ENCODE measurements at regions not wholly inside any gene's neighbourhood (a gene's known extent, or its start where the extent isn't known, plus 50 kb on each side); places are given as distances from the start of the nearest gene placed in this dataset.

- Histone ChIP-seq H3K9me3 (no peaks in the 10 kb centered on the region), H3K27me3 (no peaks in the 10 kb centered on the region), H3K4me3 (no peak overlapping the region), H3K4me1 (no peaks in the 10 kb centered on the region), H3K27ac (no peak overlapping the region), H3K36me3 (no peaks in the 10 kb centered on the region)
- intact Hi-C loops (cut with DNase I), result no loop called here
- ATAC-seq, result no peak
- 61 to 69% methylated on average over 3 of the region's 3 CpGs for WGBS, 2 donors
- TF ChIP-seq, protein P1, sequence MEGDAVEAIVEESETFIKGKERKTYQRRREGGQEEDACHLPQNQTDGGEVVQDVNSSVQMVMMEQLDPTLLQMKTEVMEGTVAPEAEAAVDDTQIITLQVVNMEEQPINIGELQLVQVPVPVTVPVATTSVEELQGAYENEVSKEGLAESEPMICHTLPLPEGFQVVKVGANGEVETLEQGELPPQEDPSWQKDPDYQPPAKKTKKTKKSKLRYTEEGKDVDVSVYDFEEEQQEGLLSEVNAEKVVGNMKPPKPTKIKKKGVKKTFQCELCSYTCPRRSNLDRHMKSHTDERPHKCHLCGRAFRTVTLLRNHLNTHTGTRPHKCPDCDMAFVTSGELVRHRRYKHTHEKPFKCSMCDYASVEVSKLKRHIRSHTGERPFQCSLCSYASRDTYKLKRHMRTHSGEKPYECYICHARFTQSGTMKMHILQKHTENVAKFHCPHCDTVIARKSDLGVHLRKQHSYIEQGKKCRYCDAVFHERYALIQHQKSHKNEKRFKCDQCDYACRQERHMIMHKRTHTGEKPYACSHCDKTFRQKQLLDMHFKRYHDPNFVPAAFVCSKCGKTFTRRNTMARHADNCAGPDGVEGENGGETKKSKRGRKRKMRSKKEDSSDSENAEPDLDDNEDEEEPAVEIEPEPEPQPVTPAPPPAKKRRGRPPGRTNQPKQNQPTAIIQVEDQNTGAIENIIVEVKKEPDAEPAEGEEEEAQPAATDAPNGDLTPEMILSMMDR (IDR thresholded peaks at IDR 0.05), result no peak
- no peak for DNase-seq
These were observed 673.9 kb upstream of the RGMB start for GRCh38 chr5:98099448-98100105.

DNA sequence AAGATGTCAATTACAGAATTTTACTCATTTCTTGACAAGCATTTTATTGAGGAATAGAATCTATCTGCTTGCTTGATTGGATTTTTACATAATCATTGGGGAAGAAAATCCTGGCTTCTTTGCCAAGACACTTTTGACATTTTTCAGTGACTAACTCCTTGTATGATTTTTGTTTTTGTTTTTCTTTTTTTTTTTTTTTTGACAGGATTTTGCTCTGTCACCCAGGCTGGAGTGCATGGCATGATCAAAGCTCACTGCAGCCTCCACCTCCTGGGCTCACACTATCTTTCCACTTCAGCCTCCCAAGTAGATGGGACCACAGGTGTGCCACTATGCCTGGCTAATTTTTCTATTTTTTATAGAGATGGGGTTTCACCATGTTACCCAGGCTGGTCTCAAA, 672.3 kb upstream of the RGMB start:
- no peak overlapping the region for H3K4me3 ChIP-seq
- H3K27me3 ChIP-seq, result no peaks in the 10 kb centered on the region
- DNase-seq (no peak), ATAC-seq (no peak)
- no peaks in the 10 kb centered on the region for H3K9me3 ChIP-seq
- no peak overlapping the region for H3K27ac ChIP-seq
- H3K4me1 ChIP-seq, result no peaks in the 10 kb centered on the region
- TF ChIP-seq, protein P1 (IDR thresholded peaks at IDR 0.05), result no peak
- no peaks in the 10 kb centered on the region for H3K36me3 ChIP-seq
- intact Hi-C loops (cut with DNase I), result no loop called here

DNA sequence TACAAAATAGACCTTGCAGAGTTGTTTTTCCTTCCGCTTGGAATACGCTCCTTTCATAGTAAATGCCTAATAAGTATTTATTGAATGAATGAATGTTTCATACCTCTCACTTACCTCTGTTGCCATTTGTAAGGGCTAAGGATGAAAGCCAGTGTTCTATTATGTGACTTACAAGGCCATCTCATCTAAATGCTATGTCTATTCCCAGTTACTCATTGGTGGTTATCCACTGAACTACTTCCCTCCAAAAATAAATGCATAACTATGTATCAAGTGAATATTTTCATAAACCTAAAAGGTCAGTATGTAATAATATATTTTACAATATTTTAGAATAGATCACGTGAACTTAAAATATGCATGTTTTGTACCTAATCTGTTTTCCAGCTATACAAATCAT, 670.5 kb upstream of the RGMB start:
- Histone ChIP-seq H3K27me3 (no peaks in the 10 kb centered on the region), H3K27ac (no peak overlapping the region), H3K9me3 (no peaks in the 10 kb centered on the region), H3K4me1 (no peaks in the 10 kb centered on the region), H3K4me3 (no peak overlapping the region), H3K36me3 (no peaks in the 10 kb centered on the region)
- TF ChIP-seq, protein P1 (IDR thresholded peaks at IDR 0.05), result no peak
- ATAC-seq, result no peak
- 32 to 66% methylated on average over 3 of the region's 3 CpGs for WGBS, 2 donors
- intact Hi-C loops (cut with DNase I), result no loop called here
- no peak for DNase-seq

DNA sequence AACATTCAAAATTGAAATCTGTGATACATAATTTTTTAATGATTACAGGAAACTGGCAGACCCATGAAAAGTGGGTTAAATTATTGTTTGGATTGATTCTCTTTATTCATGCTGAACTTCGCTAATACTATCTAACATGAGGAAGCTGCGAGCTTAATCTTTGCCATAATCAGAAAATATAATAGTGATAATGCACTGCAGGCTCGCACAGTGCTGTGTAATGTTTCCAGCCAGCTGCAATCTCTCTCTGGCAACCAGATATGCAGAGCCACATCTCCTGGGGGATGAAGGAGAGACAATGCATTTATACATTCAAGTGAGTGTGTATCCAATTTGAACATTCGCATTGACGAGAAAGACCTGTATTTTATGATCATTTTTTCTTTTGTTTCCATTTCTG, 669.7 kb upstream of the RGMB start:
- no peak for ATAC-seq
- WGBS, 2 donors, result 54 to 61% methylated on average over 5 of the region's 5 CpGs
- H3K4me3 ChIP-seq, result no peak overlapping the region
- intact Hi-C loops (cut with DNase I), result no loop called here
- no peaks in the 10 kb centered on the region for H3K4me1 ChIP-seq
- no peaks in the 10 kb centered on the region for H3K36me3 ChIP-seq
- DNase-seq, result no peak
- H3K27ac ChIP-seq, result no peak overlapping the region
- no peaks in the 10 kb centered on the region for H3K9me3 ChIP-seq
- H3K27me3 ChIP-seq, result no peaks in the 10 kb centered on the region
- TF ChIP-seq, protein P1 (IDR thresholded peaks at IDR 0.05), result no peak
